Progenitor cell of endocrine pancreas (in vitro differentiated cells): ENCODE measurements at regions not wholly inside any gene's neighbourhood (a gene's known extent, or its start where the extent isn't known, plus 50 kb on each side); places are given as distances from the start of the nearest gene placed in this dataset.

Experiments used
- DNase-seq: peaks from one replicate; pipeline ENCODE4 v3.0.0; 2021; ENCODE audit warnings: low spot score; ENCODE audit not compliant: unreplicated experiment
- H3K27ac Mint-ChIP-seq: 2 replicates; pipeline ENCODE4 v1.8.0; 2021; ENCODE audit warnings: mild to moderate bottlenecking, moderate library complexity, mixed read lengths
- H3K27me3 Mint-ChIP-seq: 2 replicates; pipeline ENCODE4 v1.8.0; 2021; ENCODE audit warnings: mixed read lengths
- H3K36me3 Mint-ChIP-seq: 2 replicates; pipeline ENCODE4 v1.8.0; 2022; ENCODE audit warnings: mixed read lengths; ENCODE audit not compliant: insufficient read depth
- H3K4me1 Mint-ChIP-seq: 2 replicates; pipeline ENCODE4 v1.8.0; 2021; ENCODE audit warnings: low read depth, mixed read lengths
- H3K4me3 Mint-ChIP-seq: 2 replicates; pipeline ENCODE4 v1.8.0; 2021; ENCODE audit warnings: low read depth, mild to moderate bottlenecking, moderate library complexity, mixed read lengths
- H3K9me3 Mint-ChIP-seq: 2 replicates; pipeline ENCODE4 v1.8.0; 2021; ENCODE audit warnings: low read depth, mixed read lengths
- CTCF ChIP-seq: fragments of 200-600 bp; sonication (generic); IDR thresholded peaks from one replicate; pipeline ENCODE4 v1.5.0; 2021; ENCODE audit warnings: antibody characterized with exemption, mild to moderate bottlenecking; ENCODE audit not compliant: unreplicated experiment

GRCh38 chr18:43949291-43949690 is 672.0 kb upstream of the SYT4 start:
- Mint-ChIP-seq H3K27ac (no peak overlapping the region), H3K9me3 (peaks cover 8% of the 10 kb centered on the region), H3K4me3 (no peak overlapping the region), H3K4me1 (no peaks in the 10 kb centered on the region), H3K27me3 (no peaks in the 10 kb centered on the region), H3K36me3 (no peaks in the 10 kb centered on the region)
- DNase-seq = no peak
- TF ChIP-seq CTCF = no peak

- no peaks in the 10 kb centered on the region for H3K4me1 Mint-ChIP-seq
- DNase-seq = no peak
- no peaks in the 10 kb centered on the region for H3K36me3 Mint-ChIP-seq
- TF ChIP-seq CTCF = no peak
- H3K4me3 Mint-ChIP-seq = no peak overlapping the region
- no peak overlapping the region for H3K27ac Mint-ChIP-seq
- peaks cover 8% of the 10 kb centered on the region for H3K9me3 Mint-ChIP-seq
- H3K27me3 Mint-ChIP-seq = no peaks in the 10 kb centered on the region
Measured at GRCh38 chr18:43950062-43950461, 672.8 kb upstream of the SYT4 start.

DNA sequence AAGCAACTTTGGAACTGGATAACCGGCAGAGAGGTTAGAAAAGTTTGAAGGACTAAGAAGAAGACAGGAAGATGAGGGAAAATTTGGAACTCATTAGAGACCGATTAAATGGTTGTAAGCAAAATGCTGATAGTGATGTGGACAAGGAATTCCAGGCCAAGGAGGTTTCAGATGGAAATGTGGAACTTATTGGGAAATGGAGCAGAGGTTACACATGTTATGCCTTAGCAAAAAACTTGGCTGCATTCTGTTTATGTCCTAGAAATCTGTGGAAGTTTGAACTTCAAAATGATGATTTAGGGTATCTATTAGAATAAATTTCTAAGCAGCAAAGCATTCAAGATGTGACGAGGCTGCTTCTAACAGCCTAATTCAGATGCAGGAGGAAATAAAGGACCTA is 675.1 kb upstream of the SYT4 start:
- H3K4me1 Mint-ChIP-seq = no peaks in the 10 kb centered on the region
- H3K9me3 Mint-ChIP-seq = peaks cover 8% of the 10 kb centered on the region
- no peak for TF ChIP-seq CTCF
- H3K36me3 Mint-ChIP-seq = no peaks in the 10 kb centered on the region
- no peaks in the 10 kb centered on the region for H3K27me3 Mint-ChIP-seq
- H3K4me3 Mint-ChIP-seq = no peak overlapping the region
- no peak for DNase-seq
- no peak overlapping the region for H3K27ac Mint-ChIP-seq

DNA sequence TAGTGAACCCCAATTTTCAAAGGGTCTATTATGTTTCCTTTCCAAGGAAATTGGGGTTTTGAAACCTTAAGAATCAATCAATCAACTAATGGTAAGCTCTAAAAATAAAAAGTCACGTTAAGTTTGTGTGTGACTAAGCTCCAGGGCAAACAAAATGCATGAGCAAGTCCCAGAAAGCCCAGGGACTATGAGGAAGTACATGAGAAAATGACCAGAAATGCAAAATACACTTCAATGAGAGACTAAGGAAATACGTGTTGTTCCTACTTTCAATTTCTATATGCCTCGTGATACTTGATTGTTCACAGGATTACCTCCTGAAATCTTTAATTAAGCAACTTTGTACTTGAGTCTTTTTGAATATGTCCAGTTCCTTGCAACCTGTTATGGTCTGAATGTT is 684.4 kb upstream of the SYT4 start:
- H3K27me3 Mint-ChIP-seq = no peaks in the 10 kb centered on the region
- no peaks in the 10 kb centered on the region for H3K9me3 Mint-ChIP-seq
- no peak overlapping the region for H3K27ac Mint-ChIP-seq
- TF ChIP-seq CTCF = no peak
- no peaks in the 10 kb centered on the region for H3K4me1 Mint-ChIP-seq
- no peak for DNase-seq
- no peak overlapping the region for H3K4me3 Mint-ChIP-seq
- no peaks in the 10 kb centered on the region for H3K36me3 Mint-ChIP-seq

DNA sequence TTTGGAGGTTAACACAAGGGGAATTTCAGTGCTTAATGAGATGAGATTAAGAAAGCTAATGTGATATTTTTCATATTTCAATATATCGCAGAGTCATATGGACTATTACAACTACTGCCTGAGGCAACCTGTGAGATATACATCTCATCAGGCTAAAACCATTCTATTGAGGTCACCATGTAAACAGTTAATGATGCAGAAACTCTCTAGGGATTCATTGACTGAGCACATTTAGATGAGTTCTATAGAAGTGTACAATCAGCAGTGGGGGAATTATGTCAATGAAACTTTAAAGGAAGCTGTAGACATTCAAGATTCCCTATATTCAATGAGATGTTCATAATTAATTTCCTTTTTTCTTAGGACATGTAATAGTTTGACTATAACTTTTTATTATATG is 687.4 kb upstream of the SYT4 start:
- Mint-ChIP-seq H3K27ac (no peak overlapping the region), H3K36me3 (no peaks in the 10 kb centered on the region), H3K4me1 (no peaks in the 10 kb centered on the region), H3K27me3 (no peaks in the 10 kb centered on the region), H3K9me3 (no peaks in the 10 kb centered on the region), H3K4me3 (no peak overlapping the region)
- no peak for TF ChIP-seq CTCF
- DNase-seq = no peak
